GM21786 (cell line): ENCODE measurements at regions not wholly inside any gene's neighbourhood (a gene's known extent, or its start where the extent isn't known, plus 50 kb on each side); places are given as distances from the start of the nearest gene placed in this dataset.
"Not testable (repeated sequence)": the region's sequence is repeated elsewhere in the genome, so short reads cannot be mapped to it uniquely, and the experiment has no call there.

Experiments
- ATAC-seq: cut with Tn5 transposase; IDR thresholded peaks from one replicate; pipeline ENCODE4 v1.9.1; 2021; ENCODE audit not compliant: unreplicated experiment

DNA sequence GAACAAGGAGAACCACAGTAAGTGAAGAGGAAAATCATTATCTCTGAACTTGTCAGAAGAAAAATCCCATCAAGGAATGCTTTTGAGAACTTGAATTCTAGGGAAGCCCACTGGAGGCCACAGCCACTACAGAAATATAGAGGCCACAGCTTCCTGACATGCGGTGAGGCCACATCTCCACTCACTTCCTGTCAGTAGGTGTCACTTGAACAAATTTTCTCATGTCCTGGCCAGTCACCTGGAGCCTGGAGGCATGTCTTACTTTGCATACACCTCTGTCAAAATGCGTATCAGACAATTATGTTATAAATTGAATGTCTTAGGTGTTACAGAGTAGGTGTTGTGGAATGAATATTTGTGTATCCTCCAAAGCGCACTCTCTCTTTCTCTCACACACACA lies 370.3 kb downstream of the DAD1 start:
- ATAC-seq: no peak

DNA sequence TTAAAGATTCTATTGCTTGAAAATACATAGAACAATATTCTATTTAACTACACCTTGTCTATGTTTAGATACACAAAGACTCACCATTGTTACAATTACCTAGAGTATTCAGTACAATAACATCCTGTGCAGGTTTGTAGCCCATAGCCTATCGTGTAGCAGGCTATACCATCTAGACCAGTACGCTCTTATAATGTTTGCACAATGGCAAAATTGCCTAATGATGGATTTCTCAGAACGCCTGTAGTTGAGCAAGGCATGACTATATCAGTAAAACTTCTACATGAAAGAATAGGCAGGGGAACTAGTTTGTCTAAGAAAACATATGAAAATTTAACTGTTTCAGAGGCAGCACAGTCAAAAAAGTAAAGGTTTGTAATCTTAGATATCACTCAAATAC lies 375.9 kb downstream of the DAD1 start:
- ATAC-seq: no peak

DNA sequence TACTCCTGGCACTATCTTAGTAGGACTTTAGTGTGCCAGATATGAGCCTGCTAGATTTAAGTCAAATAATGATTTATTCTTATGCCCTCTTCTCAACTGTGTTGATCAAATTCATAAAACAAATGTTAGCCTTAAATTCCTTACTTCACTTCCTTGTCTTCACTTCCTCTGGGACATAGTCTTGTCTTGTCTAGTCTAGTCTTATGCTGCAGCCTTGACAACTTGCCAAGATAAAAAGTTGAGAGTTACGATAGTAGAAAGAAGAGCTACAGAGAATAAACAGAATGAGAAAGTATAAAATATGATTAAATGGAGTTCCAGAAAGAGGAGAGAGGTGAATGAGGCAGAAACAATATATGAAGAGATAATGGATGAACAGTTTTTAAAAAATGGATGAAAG lies 378.1 kb downstream of the DAD1 start:
- no peak for ATAC-seq

DNA sequence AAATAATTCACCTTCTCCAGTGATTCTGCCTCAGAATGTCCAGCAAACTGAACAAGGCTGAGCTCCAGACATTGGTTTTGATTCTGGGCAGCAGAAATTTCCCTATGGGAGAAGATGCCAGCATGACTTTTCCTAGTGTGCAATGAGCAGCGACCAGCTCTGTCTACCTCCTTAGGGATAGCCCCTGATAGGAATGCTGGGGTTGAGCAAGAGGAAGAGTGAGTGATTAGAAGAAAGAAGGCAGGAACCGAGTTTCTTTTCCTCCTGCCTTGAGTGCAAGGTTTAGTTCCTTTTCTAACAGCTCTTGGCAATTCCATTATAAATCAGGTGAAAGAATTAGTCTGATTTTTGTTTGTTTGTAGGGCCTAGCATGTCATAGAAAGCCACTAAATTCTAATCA lies 379.0 kb downstream of the DAD1 start:
- no peak for ATAC-seq

DNA sequence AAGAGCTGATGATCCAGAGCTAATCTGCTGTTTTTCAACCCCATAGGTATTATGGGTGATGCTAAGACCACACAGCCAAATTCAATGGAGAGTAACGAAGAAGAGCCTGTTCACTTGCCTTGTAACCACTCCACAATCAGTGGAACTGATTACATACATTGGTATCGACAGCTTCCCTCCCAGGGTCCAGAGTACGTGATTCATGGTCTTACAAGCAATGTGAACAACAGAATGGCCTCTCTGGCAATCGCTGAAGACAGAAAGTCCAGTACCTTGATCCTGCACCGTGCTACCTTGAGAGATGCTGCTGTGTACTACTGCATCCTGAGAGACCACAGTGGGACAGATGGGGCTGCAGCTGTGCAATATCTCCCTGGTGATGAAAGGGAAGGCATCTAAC lies 386.0 kb downstream of the DAD1 start:
- ATAC-seq: no peak

DNA sequence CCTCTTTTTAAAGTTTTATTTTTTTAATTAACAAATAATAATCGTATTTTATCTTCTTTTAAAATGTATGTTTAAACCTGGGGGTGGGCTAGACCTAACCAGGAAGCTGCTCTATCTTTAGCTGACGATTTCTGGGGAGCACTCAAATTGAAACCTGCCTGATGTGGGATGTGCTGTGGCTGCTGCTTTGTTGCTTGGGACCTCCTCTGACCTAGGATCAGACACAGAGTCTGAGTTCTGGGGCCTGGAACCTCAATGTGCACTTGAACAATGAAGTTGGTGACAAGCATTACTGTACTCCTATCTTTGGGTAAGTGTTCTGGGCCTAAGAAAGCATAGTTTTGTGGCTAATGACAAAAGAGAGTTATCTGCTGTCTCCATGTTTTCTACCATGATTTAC lies 386.7 kb downstream of the DAD1 start:
- ATAC-seq: no peak

DNA sequence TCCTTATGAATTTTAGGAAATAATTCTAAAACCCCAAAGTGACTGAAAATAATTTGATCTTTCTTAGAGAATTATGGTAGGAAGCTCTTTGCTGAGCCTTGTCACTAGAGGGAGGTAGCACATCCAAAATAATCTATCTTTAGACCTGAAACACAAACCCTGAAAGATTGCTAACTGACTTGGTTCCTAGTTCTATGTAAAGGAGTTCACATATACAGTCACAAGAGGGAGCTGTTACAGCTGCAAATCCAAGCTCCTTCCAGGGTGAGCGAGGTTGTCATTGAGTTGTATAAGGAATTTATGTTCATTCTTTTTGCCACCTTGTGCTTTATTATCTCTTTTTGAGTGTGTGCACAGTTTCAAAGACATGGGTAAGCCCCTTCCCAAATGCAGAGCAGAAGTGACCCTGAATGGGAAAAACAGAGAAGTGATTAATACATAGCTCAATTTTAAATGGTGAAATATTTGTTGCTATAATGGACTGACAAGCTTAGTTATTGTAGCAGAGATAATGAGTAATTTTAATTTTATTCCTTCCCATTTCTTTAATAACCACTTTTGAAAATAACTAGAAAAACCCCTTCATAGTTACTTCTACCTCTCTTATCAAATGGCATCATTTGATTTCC lies 387.9 kb downstream of the DAD1 start:
- no peak for ATAC-seq

DNA sequence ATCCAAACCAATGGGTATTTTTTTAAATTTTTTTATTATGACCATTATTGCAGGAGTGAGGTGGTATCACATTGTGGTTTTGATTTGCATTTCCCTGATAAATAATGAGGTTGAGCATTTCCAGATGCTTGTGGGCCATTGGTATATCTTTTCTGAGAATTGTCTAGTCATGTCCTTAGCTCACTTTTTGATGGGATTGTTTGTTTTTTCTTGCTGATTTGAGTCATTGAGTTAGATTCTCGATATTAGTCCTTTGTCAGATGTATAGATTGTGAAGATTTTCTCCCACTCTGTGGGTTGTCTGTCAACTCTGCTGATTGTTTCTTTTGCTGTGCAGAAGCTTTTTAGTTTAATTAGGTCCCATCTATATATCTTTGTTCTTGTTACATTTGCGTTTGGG lies 388.9 kb downstream of the DAD1 start:
- not testable (repeated sequence) for ATAC-seq

DNA sequence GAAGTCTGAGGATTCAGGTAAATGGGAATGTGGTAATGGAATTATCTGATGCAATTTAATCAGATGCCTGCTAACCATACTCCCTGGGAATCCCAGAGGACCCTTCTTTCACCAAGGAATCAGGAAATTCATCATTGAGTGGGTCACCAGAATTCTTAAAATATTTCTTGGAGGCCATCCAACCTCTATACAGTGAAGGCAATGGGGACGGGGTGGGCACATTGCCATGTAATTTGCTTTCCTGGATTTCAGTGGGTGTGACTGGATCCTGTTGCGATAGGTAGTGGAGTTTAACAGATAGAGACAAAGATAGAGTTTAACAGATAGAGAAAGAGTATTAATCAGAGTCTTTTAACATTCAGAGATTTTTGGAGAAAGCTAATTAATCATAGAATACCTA lies 394.4 kb downstream of the DAD1 start:
- ATAC-seq: no peak

DNA sequence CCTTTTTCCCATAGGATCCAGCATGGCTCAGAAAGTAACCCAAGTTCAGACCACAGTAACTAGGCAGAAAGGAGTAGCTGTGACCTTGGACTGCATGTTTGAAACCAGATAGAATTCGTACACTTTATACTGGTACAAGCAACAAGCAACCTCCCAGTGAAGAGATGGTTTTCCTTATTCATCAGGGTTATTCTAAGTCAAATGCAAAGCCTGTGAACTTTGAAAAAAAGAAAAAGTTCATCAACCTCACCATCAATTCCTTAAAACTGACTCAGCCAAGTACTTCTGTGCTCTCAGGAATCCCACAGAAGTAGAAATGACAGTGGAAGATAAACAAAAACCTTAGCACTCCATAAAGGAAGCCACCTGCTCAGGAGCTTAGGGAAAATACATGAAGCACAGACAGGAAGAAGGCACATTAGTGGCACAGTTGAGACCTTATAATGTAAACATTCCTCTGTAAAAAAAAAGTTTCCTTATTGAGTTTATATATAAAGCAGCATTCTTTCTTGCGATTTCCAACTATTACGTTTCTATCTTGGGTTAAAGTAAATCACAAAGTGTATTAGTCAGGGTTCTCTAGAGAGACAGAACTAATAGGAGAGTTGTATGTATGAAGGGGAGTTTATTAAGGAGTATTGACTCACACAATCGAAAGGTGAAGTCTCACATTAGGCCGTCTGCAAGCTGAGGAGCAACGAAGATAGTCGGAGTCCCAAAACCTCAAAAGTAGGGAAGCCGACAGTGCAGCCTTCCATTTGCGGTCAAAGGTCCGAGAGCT lies 398.4 kb downstream of the DAD1 start:
- no peak for ATAC-seq

DNA sequence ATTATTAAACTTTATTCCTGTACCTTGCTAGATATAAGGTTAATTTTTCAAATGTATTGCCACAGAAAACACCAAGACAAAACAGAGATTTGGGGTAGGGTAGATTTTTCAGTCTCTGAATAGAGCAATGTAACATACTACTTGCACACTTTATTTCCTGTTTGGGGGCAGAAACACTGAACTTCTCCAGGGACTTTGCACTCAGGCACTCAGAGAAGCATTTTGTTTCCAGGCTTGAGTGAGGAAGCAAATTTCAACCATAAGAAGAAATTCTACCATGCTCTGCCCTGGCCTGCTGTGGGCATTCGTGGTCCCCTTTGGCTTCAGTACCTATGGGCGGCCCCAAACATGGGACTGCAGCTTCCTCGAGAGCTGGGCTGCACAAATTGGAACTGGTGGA lies 399.1 kb downstream of the DAD1 start:
- no peak for ATAC-seq

DNA sequence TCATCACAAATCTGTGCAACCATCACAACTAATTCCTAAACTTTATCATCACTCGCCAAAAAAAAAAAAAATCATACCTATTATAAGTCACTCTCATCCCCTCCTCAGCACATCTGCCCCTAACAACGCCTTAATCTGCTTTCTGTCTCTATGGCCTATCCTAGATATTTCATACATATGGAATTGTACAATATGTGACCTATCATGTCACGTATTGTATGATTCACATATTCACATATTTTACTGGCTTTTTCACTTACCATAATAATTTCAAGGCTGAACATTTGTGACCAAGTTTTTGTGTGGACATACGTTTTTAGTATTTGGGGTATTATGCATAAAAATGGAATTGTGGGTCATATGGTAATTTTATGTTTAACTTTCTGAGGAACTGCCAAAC lies 400.7 kb downstream of the DAD1 start:
- no peak for ATAC-seq

DNA sequence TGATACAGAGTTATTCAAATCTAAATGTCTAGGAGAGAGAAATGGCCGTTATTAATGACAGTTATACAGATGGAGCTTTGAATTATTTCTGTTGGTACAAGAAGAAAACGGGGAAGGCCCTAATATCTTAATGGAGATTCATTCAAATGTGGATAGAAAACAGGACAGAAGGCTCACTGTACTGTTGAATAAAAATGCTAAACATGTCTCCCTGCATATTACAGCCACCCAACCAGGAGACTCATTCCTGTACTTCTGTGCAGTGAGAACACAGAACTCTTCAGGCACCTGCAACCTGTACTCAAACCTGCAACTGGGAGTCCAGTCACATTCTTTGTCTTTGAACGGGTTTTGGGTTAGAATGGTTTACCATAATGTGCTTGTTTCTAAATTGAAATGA lies 403.2 kb downstream of the DAD1 start:
- ATAC-seq: no peak

DNA sequence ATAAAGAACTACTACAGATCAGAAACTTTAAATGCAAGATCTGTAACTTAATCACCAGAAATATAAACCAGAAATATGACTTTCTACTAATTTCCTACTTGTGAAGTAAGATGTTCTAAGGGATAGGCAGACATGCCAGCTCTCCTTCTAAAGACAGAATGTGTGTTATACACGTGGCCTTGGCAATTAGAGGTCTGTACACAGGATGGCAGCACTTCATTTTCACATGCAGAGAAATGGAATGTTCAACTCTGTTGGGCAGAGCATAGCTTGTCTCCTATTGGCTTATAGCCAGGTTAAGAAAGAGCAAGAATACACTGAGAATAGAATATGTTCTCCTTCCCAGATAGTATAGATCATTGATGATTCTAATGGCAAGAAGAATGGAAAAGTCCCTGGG lies 403.8 kb downstream of the DAD1 start:
- no peak for ATAC-seq

DNA sequence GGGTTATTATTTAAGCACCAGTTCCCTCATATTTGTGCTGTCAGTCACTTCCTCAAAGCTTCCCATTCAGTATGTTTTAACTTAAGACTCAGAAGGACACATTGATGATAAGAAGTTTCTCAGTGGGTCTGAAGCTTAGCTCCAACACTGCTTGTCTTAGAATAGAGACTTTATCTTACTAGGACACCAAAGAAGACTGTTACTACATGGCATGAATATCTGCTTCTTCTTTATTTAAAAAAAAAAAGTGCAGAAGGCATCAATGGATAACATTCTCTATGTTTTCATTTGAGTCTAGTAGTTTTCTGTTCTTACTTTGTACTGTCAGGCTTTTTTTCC lies 404.2 kb downstream of the DAD1 start:
- ATAC-seq: no peak

DNA sequence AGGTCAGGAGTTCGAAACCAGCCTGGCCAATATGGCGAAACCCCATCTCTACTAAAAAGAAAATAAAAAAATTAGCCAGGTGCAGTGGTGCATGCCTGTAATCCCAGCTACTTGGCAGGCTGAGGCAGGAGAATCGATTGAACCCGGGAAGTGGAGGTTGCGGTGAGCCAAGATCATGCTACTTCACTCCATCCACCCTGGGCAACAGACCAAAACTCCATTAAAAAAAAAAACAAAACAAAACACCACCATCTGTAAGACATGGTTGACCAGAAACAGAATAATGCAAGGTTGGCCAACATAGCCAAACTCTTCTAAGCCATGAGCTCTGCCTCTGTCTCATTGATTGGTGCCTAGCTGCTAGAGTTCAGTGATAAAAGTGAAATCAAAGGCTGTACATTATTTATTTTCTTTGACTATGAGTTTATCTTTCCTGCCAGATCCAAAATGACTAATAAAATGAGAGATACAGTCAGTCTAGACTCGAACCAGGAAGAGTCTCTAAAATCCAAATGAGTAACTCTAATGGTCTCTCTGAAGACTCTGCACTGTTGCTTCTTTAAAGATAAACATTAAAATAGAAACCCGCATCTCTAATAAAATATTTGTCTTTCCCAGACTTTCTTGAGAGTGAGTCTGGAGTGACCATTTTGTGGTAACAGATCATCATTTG lies 404.7 kb downstream of the DAD1 start:
- no peak for ATAC-seq

DNA sequence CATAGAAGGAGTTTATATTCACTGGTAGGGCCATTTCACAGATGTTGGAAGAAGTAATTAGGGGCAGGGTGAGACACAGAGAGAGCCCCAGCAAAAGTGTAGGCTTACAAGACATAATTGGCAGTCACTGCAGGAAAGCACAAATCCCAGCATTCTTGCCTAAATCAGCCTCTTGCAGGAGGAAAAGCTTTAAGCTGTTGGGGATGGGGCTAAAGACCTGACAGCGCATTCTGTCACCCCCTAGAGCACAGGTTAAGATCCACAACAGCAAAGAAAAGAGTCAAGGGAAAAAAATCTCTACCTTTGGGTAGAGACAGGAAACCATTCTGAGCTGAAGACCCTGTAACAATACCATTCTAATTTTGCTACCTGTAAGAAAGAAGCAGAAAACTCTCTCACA lies 409.0 kb downstream of the DAD1 start:
- no peak for ATAC-seq

DNA sequence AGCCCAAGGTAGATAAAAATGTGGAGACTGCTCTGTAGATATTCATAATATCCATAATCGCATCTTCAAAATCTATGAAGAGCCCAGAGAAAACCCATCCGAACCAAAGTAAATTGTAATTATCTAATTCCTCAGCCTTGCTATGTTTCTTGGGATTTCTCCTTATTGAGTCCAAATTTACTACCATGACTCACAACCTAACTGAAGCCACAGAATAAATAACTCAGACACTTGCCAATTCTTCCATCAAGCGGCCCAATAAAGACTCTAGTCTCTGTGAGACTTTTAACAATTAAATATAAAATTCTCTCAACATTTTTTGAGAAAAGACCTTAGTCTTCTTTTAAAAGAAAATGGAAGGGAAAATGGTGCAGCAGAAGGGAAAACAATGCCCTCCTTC lies 409.8 kb downstream of the DAD1 start:
- ATAC-seq: no peak

DNA sequence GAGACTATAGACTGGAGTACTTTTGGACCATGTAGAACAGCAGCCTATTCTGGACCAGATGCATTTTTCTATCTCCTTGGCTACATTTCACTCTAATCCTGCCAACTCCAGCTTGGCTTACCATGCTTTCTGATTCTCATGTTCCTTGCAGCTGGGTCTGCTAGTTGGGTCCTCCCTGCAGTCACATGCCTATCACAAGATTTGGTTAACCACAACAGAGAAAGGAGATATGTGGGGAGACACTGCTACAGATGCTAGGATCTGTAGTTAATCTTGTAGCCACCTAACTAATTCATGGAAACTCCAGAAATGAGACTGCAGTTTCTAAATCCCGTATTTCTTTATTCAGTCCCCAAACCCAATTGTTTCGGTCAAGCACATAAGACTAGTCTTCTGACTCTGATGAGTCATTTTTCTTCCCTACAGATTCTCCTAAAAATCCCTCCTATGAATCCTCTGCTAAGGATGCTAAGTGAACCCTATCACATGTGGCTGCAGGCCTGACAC lies 410.6 kb downstream of the DAD1 start:
- ATAC-seq: no peak

DNA sequence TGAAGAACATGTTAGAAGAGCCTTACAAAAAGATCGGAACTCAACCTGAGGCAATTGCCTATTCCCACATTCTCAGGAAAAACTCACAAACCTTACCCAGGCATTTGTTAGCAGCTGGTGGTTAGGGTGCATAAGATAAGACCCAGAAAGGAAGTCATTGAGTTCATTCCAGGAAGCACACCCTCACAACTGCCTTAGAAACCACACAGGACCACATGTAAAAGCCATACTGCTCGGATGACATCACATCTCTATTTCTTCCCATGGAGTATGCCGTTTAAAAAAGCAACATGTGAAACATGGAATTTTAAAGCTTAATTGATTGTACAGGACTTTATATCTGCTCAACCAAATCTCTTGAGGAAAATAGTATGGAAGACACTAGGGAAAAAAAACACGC lies 411.2 kb downstream of the DAD1 start:
- no peak for ATAC-seq

DNA sequence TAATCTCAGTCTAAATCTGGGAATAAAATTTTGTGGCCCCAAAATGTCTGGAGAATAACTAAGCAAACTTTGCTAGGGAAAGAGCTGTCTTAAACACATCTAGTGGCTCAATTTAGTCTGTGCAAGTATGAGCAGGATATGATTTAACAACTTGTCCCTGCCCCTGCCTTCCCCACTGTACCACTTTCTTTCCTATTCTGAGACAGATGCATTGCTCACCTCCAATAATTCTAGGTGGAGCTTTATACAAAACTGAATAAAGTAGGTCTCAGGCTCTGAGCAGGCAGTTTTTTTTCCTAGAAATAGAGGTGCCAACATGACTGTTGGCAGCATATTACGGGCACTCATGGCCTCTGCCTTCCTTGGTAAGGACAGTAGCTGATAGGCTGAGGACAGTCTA lies 412.1 kb downstream of the DAD1 start:
- ATAC-seq: no peak

DNA sequence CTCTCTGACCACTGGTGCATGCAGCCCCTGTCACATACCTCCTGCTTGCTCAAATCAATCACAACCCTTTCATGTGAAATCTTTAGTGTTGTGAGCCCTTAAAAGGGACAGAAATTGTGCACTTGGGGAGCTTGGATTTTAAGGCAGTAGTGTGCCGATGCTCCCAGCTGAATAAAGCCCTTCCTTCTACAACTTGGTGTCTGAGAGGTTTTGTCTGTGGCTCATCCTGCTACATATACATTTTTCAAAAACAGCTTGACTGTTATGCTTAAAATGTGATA lies 413.8 kb downstream of the DAD1 start:
- not testable (repeated sequence) for ATAC-seq
